ENCODE measurements at regions not wholly inside any gene's neighbourhood (a gene's known extent, or its start where the extent isn't known, plus 50 kb on each side); places are given as distances from the start of the nearest gene placed in this dataset.

DNA sequence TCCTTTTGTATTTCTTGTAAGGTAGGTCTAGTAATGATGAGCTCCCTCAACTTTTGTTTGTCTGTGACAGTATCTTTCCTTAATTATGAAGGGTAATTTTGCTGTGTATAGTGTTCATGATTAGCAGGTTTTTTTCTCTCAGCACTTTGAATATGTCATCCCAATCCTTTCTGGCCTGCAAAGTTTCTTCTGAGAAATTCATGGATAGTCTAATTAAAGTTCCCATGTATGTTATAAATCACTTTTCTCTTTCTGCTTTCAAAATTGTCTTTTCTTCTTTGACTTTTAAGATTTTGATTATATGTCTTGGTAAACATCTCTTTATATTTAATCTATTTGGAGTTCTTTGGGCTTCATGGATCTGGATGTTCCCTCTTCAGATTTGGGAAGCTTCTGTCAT, 54.3 kb upstream of the ZKSCAN2 start:
- H3K4me3 ChIP-seq (replicated peaks in 1 of 3; ENCODE audit: insufficient read depth in 1 of 3, low read depth in 1 of 3, low read length in 3 of 3): no peak overlapping the region
- H3K9ac ChIP-seq (replicated peaks; ENCODE audit: extremely low read depth, insufficient read depth, low read length): no peak overlapping the region
- CTCF ChIA-PET: no interaction called here
- no peaks in the 10 kb centered on the region for H3K36me3 ChIP-seq (ENCODE audit: control insufficient read depth in 2 of 2, extremely low read depth in 1 of 2, insufficient read depth in 2 of 2, low read length in 2 of 2)
- no peaks in the 10 kb centered on the region for H3K9me1 ChIP-seq (replicated peaks; ENCODE audit: control insufficient read depth, extremely low read depth, insufficient read depth, low read length)
- intact Hi-C loops (cut with micrococcal nuclease) (no loop called here), dilution Hi-C loops (cut with MboI; ENCODE audit: extremely low pct_ligation_motif_present, low sequenced_read_pairs) (no loop called here)
- no peaks in the 10 kb centered on the region for H4K20me1 ChIP-seq (replicated peaks; ENCODE audit: control insufficient read depth, extremely low read depth, insufficient read depth, low read length)
- no peak for DNase-seq (ENCODE audit: low read depth, low spot score)
- H3K79me2 ChIP-seq (ENCODE audit: control insufficient read depth, insufficient read depth, low read length): no peaks in the 10 kb centered on the region
- BruUV-seq (replicated peaks): no TSS peak
- POLR2A ChIA-PET: no interaction called here
- no peak for TF ChIP-seq FOS (IDR thresholded peaks at IDR 0.05; ENCODE audit: borderline replicate concordance, insufficient read depth, low read length)
- no peak for TF ChIP-seq MYC (IDR thresholded peaks at IDR 0.05; ENCODE audit: low read depth, low read length)
- TF ChIP-seq POLR2A (IDR thresholded peaks at IDR 0.05; ENCODE audit: low read depth, low read length): no peak
- no peak for TF ChIP-seq EZH2 (IDR thresholded peaks at IDR 0.05; ENCODE audit: borderline replicate concordance, low read depth, low read length, severe bottlenecking)
- TF ChIP-seq, protein P1, sequence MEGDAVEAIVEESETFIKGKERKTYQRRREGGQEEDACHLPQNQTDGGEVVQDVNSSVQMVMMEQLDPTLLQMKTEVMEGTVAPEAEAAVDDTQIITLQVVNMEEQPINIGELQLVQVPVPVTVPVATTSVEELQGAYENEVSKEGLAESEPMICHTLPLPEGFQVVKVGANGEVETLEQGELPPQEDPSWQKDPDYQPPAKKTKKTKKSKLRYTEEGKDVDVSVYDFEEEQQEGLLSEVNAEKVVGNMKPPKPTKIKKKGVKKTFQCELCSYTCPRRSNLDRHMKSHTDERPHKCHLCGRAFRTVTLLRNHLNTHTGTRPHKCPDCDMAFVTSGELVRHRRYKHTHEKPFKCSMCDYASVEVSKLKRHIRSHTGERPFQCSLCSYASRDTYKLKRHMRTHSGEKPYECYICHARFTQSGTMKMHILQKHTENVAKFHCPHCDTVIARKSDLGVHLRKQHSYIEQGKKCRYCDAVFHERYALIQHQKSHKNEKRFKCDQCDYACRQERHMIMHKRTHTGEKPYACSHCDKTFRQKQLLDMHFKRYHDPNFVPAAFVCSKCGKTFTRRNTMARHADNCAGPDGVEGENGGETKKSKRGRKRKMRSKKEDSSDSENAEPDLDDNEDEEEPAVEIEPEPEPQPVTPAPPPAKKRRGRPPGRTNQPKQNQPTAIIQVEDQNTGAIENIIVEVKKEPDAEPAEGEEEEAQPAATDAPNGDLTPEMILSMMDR (IDR thresholded peaks at IDR 0.05; ENCODE audit: extremely low read depth in 1 of 2, insufficient read depth in 1 of 2, low read depth in 1 of 2, low read length in 2 of 2): no peak
- TF ChIP-seq, protein P2, sequence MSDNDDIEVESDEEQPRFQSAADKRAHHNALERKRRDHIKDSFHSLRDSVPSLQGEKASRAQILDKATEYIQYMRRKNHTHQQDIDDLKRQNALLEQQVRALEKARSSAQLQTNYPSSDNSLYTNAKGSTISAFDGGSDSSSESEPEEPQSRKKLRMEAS (IDR thresholded peaks at IDR 0.05; ENCODE audit: insufficient read depth, insufficient read length): no peak
- TF ChIP-seq GATA2 (IDR thresholded peaks at IDR 0.05; ENCODE audit: insufficient read depth, insufficient read length, low read depth, low read length): no peak
- TF ChIP-seq JUN (IDR thresholded peaks at IDR 0.05; ENCODE audit: borderline replicate concordance, insufficient read depth, insufficient read length, low read depth): no peak
- TF ChIP-seq POLR2AphosphoS5 (IDR thresholded peaks at IDR 0.05; ENCODE audit: insufficient read depth, low read depth, low read length): no peak
- no peaks in the 10 kb centered on the region for H3K4me1 ChIP-seq (ENCODE audit: control insufficient read depth, extremely low read depth, insufficient read depth, low read length)
- H3K27me3 ChIP-seq (ENCODE audit: control insufficient read depth in 2 of 2, insufficient read depth in 2 of 2, low read length in 2 of 2): no peaks in the 10 kb centered on the region
- peaks cover 2% of the 10 kb centered on the region for H3K9me3 ChIP-seq (replicated peaks; ENCODE audit: control insufficient read depth, insufficient read depth, low read length)
- H2AFZ ChIP-seq (ENCODE audit: low read depth, low read length): no peak overlapping the region
- H3K27ac ChIP-seq (ENCODE audit: insufficient read depth, low read depth, low read length): no peak overlapping the region
- FAIRE-seq: no peak
- H3K4me2 ChIP-seq (ENCODE audit: insufficient read depth, low read length): no peak overlapping the region
